Endothelial cell of umbilical vein (primary cell): ENCODE measurements at regions not wholly inside any gene's neighbourhood (a gene's known extent, or its start where the extent isn't known, plus 50 kb on each side); places are given as distances from the start of the nearest gene placed in this dataset.

Experiments used
- BruUV-seq: library from RNA; stranded (reverse); fragments of 400-500 nt; replicated peaks from 2 replicates; lab custom pipeline; 2021; lab: Mats Ljungman, UMichigan
- CTCF ChIA-PET: fragments of 300-600, 350-600 bp; sonication (Branson Sonifier 250); formaldehyde crosslinking; loops from one replicate; lab custom pipeline; 2021; ENCODE audit warnings: antibody characterized with exemption, inconsistent platforms; lab: Charles Lee
- POLR2A ChIA-PET: fragments of 300-600, 350-600 bp; sonication (Branson Sonifier 250); formaldehyde crosslinking; loops from one replicate; lab custom pipeline; 2021; ENCODE audit warnings: antibody characterized with exemption, inconsistent platforms; lab: Charles Lee
- DNase-seq: peaks from one replicate; pipeline ENCODE4 v3.0.0-alpha.2; 2011; ENCODE audit warnings: low read depth, low spot score
- FAIRE-seq: peaks from 2 replicates; lab custom pipeline; 2011; peaks lifted over from hg19 to GRCh38; lab: Jason Lieb, UNC
- H2AFZ ChIP-seq: 2 replicates; pipeline ENCODE4 v1.6.0; 2012; ENCODE audit warnings: low read depth, low read length, control low read depth, inconsistent platforms
- H3K27ac ChIP-seq: 2 replicates; pipeline ENCODE4 v1.5.1; 2011; ENCODE audit warnings: low read depth, mild to moderate bottlenecking, control low read depth, low read length, moderate library complexity; ENCODE audit not compliant: insufficient read depth
- H3K27me3 ChIP-seq, 2 experiments: 2 replicates each; pipeline versions ENCODE4 v1.6.0 to v1.6.1; 2011; ENCODE audit warnings: low read length in 2 of 2, mixed read lengths in 1 of 2; ENCODE audit not compliant: control insufficient read depth in 2 of 2, insufficient read depth in 2 of 2
- H3K36me3 ChIP-seq, 2 experiments: 2 replicates in 1 of 2; 3 replicates in 1 of 2; pipeline ENCODE4 v1.5.1; 2011; ENCODE audit warnings: low read length in 2 of 2, mild to moderate bottlenecking in 1 of 2, moderate library complexity in 1 of 2; ENCODE audit not compliant: control insufficient read depth in 2 of 2, insufficient read depth in 2 of 2; ENCODE audit errors: extremely low read depth in 1 of 2
- H3K4me1 ChIP-seq: 3 replicates; pipeline ENCODE4 v1.5.1; 2011; ENCODE audit warnings: mild to moderate bottlenecking, low read length; ENCODE audit not compliant: control insufficient read depth, insufficient read depth; ENCODE audit errors: extremely low read depth
- H3K4me2 ChIP-seq: 2 replicates; pipeline ENCODE4 v1.6.1; 2011; ENCODE audit warnings: low read length, control low read depth, mixed read lengths; ENCODE audit not compliant: insufficient read depth
- H3K4me3 ChIP-seq, 3 experiments: fragments of 200-600 bp in 1 of 3; sonication (generic), shearing (Covaris generic) in 1 of 3; replicated peaks in 1 of 3; 2 replicates each; pipeline ENCODE4 v1.5.1; 2011 to 2016; ENCODE audit warnings: control low read depth in 3 of 3, low read length in 3 of 3, mild to moderate bottlenecking in 2 of 3, inconsistent platforms in 1 of 3, low read depth in 1 of 3, moderate library complexity in 1 of 3; ENCODE audit not compliant: insufficient read depth in 1 of 3
- H3K79me2 ChIP-seq: 2 replicates; pipeline ENCODE4 v1.6.0; 2012; ENCODE audit warnings: low read length, inconsistent platforms; ENCODE audit not compliant: control insufficient read depth, insufficient read depth
- H3K9ac ChIP-seq: replicated peaks from 2 replicates; pipeline ENCODE3; 2011; ENCODE audit warnings: low read length, control low read depth; ENCODE audit not compliant: insufficient read depth; ENCODE audit errors: extremely low read depth
- H3K9me1 ChIP-seq: replicated peaks from 3 replicates; pipeline ENCODE4 v1.6.0; 2011; ENCODE audit warnings: mild to moderate bottlenecking, low read length; ENCODE audit not compliant: control insufficient read depth, insufficient read depth; ENCODE audit errors: extremely low read depth
- H3K9me3 ChIP-seq: replicated peaks from 2 replicates; pipeline ENCODE4 v1.5.1; 2012; ENCODE audit warnings: low read length, inconsistent platforms; ENCODE audit not compliant: control insufficient read depth, insufficient read depth
- H4K20me1 ChIP-seq: replicated peaks from 2 replicates; pipeline ENCODE3; 2011; ENCODE audit warnings: mild to moderate bottlenecking, low read length; ENCODE audit not compliant: control insufficient read depth, insufficient read depth; ENCODE audit errors: extremely low read depth
- CTCF ChIP-seq, 2 donors: IDR thresholded peaks; 1 replicate in 1 of 2; 2 replicates in 1 of 2; pipeline ENCODE4 v1.5.1; 2011; ENCODE audit warnings: low read length in 2 of 2, mild to moderate bottlenecking in 2 of 2, moderate library complexity in 2 of 2, control low read depth in 1 of 2, inconsistent platforms in 1 of 2, low read depth in 1 of 2; ENCODE audit not compliant: insufficient read depth in 1 of 2; ENCODE audit errors: extremely low read depth in 1 of 2
- EZH2 ChIP-seq: IDR thresholded peaks from 2 replicates; pipeline ENCODE4 v1.6.1; 2012; ENCODE audit warnings: borderline replicate concordance, low read depth, mild to moderate bottlenecking, moderate library complexity, low read length, inconsistent platforms; ENCODE audit not compliant: severe bottlenecking
- FOS ChIP-seq: IDR thresholded peaks from 2 replicates; pipeline ENCODE4 v1.6.1; 2011; ENCODE audit warnings: mild to moderate bottlenecking, low read length, moderate library complexity, borderline replicate concordance; ENCODE audit not compliant: insufficient read depth
- GATA2 ChIP-seq: IDR thresholded peaks from 2 replicates; pipeline ENCODE4 v1.7.0; 2011; ENCODE audit warnings: low read depth, mild to moderate bottlenecking, moderate library complexity, mixed read lengths, low read length; ENCODE audit not compliant: insufficient read length, insufficient read depth
- JUN ChIP-seq: IDR thresholded peaks from 2 replicates; pipeline ENCODE4 v1.6.1; 2011; ENCODE audit warnings: borderline replicate concordance, low read depth; ENCODE audit not compliant: insufficient read length, insufficient read depth
- MYC ChIP-seq: IDR thresholded peaks from one replicate; pipeline ENCODE4 v1.6.1; 2011; ENCODE audit warnings: mild to moderate bottlenecking, low read depth, low read length
- POLR2A ChIP-seq: IDR thresholded peaks from 2 replicates; pipeline ENCODE4 v1.6.1; 2012; ENCODE audit warnings: low read depth, mild to moderate bottlenecking, control low read depth, low read length
- POLR2AphosphoS5 ChIP-seq: IDR thresholded peaks from 2 replicates; pipeline ENCODE4 v1.6.1; 2012; ENCODE audit warnings: low read depth, mild to moderate bottlenecking, control low read depth, low read length, moderate library complexity; ENCODE audit not compliant: insufficient read depth
- dilution Hi-C: fragments of 300-500 bp; cut with MboI; formaldehyde crosslinking; loops from one replicate; pipeline ENCODE4 v1.15.0; 2019; ENCODE audit warnings: low sequenced_read_pairs; ENCODE audit not compliant: extremely low pct_ligation_motif_present
- intact Hi-C: fragments of 100-400 bp; cut with micrococcal nuclease; formaldehyde crosslinking; loops from one replicate; pipeline ENCODE4 v1.10.0; 2022
- TF ChIP-seq, protein P1 (sequence below): IDR thresholded peaks from 2 replicates; pipeline ENCODE4 v1.6.1; 2011; ENCODE audit not compliant: insufficient read depth, insufficient read length

GRCh38 chr1:63112155-63112900, 210.0 kb upstream of the FOXD3 start:
- H4K20me1 ChIP-seq = no peaks in the 10 kb centered on the region
- no peak overlapping the region for H3K27ac ChIP-seq
- H3K9ac ChIP-seq = no peak overlapping the region
- POLR2A ChIA-PET = no interaction called here
- dilution Hi-C loops = no loop called here
- no peak overlapping the region for H3K4me2 ChIP-seq
- no peaks in the 10 kb centered on the region for H3K9me3 ChIP-seq
- DNase-seq (no peak), FAIRE-seq (no peak)
- TF ChIP-seq EZH2 (no peak), GATA2 (no peak), JUN (no peak), MYC (no peak), POLR2A (no peak), CTCF (IDR thresholded peaks at IDR 0.05; ENCODE audit: extremely low read depth in 1 of 2, insufficient read depth in 1 of 2, low read depth in 1 of 2, low read length in 2 of 2) (no peak), FOS (no peak), POLR2AphosphoS5 (no peak)
- TF ChIP-seq, protein P1, sequence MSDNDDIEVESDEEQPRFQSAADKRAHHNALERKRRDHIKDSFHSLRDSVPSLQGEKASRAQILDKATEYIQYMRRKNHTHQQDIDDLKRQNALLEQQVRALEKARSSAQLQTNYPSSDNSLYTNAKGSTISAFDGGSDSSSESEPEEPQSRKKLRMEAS = no peak
- intact Hi-C loops = no loop called here
- H3K9me1 ChIP-seq = no peaks in the 10 kb centered on the region
- BruUV-seq = no TSS peak
- H3K79me2 ChIP-seq = no peaks in the 10 kb centered on the region
- CTCF ChIA-PET = no interaction called here
- no peaks in the 10 kb centered on the region for H3K36me3 ChIP-seq
- no peaks in the 10 kb centered on the region for H3K4me1 ChIP-seq
- H3K27me3 ChIP-seq = peaks cover 8 to 26% of the 10 kb centered on the region in 2 experiments
- no peak overlapping the region for H3K4me3 ChIP-seq
- no peak overlapping the region for H2AFZ ChIP-seq
